ENCODE measurements at regions not wholly inside any gene's neighbourhood (a gene's known extent, or its start where the extent isn't known, plus 50 kb on each side); places are given as distances from the start of the nearest gene placed in this dataset.

DNA sequence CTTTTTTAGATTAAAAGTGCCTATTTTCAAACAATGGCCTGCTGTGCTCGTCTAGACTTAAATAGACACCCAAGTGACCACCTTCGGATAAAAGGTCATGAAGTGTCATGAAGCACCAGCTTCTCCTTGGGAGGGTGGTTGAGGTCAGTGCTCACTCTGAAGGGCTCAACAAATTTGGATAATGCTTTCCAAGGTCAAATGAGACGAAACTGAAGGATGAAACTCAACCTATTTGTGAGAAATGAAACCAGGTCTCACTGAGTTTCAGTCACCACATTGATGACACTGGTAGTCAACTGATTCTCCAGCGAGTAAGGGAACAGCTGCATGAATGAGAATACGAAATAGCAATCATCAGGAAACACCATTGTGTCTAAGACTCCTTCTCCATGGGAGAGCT is 852.6 kb downstream of the NTRK3 start:
- Histone ChIP-seq H3K4me3 (ENCODE audit: low read depth, low read length) (no peak overlapping the region), H3K9me3 (no peaks in the 10 kb centered on the region), H3K4me1 (no peaks in the 10 kb centered on the region; the same call in 1 of the 2 replicates), H3K36me3 (no peaks in the 10 kb centered on the region), H3K27me3 (no peaks in the 10 kb centered on the region)
- DNase-seq = no peak
- TF ChIP-seq, protein P1, sequence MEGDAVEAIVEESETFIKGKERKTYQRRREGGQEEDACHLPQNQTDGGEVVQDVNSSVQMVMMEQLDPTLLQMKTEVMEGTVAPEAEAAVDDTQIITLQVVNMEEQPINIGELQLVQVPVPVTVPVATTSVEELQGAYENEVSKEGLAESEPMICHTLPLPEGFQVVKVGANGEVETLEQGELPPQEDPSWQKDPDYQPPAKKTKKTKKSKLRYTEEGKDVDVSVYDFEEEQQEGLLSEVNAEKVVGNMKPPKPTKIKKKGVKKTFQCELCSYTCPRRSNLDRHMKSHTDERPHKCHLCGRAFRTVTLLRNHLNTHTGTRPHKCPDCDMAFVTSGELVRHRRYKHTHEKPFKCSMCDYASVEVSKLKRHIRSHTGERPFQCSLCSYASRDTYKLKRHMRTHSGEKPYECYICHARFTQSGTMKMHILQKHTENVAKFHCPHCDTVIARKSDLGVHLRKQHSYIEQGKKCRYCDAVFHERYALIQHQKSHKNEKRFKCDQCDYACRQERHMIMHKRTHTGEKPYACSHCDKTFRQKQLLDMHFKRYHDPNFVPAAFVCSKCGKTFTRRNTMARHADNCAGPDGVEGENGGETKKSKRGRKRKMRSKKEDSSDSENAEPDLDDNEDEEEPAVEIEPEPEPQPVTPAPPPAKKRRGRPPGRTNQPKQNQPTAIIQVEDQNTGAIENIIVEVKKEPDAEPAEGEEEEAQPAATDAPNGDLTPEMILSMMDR (IDR thresholded peaks at IDR 0.05; ENCODE audit: low read depth, low read length) = no peak

DNA sequence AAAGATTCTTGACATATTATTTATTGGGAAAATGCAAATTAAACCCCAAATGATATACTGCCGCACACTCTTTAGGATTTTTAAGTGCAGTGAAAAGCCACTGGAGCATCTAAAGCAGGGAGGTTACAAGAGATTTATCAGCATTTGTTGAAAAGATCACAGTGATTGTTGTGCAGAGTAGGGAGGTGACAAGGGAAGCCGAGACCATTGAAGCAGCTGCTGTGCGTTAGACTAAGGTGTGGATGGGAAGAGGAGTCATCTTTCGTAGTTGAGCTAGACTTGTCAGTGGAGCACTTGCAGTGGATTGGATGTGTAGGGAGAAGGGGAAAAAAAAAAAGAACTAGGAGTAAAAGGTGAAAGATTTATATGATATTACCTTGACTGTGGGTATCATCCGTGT is 854.6 kb downstream of the NTRK3 start:
- Histone ChIP-seq H3K9me3 (no peaks in the 10 kb centered on the region), H3K4me1 (no peaks in the 10 kb centered on the region), H3K27me3 (no peaks in the 10 kb centered on the region), H3K36me3 (no peaks in the 10 kb centered on the region), H3K4me3 (ENCODE audit: low read depth, low read length) (no peak overlapping the region)
- TF ChIP-seq, protein P1 (IDR thresholded peaks at IDR 0.05; ENCODE audit: low read depth, low read length) = no peak
- DNase-seq = no peak

DNA sequence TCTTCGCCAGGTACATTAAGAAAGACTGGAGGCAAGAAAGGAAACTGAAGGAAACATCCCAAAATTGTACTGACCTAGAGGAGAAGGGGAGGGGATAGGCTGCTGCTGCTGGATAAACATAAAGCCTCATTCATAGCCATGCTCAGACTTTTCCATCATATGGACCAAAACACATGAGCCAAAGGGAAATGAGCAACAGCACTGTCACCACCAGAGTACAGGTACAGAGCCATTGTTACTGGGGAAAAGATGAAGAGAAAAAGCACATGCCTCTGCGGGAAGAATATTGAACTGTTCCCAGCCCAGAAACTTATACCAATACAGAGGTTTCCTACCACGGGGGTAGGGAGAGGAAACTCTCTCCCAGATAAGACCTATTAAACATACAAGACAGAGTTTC is 861.9 kb downstream of the NTRK3 start:
- no peak overlapping the region for H3K4me3 ChIP-seq (ENCODE audit: low read depth, low read length)
- TF ChIP-seq, protein P1 (IDR thresholded peaks at IDR 0.05; ENCODE audit: low read depth, low read length) = no peak
- DNase-seq = no peak
- H3K9me3 ChIP-seq = no peaks in the 10 kb centered on the region
- no peaks in the 10 kb centered on the region for H3K36me3 ChIP-seq
- H3K27me3 ChIP-seq = no peaks in the 10 kb centered on the region
- H3K4me1 ChIP-seq = no peaks in the 10 kb centered on the region

DNA sequence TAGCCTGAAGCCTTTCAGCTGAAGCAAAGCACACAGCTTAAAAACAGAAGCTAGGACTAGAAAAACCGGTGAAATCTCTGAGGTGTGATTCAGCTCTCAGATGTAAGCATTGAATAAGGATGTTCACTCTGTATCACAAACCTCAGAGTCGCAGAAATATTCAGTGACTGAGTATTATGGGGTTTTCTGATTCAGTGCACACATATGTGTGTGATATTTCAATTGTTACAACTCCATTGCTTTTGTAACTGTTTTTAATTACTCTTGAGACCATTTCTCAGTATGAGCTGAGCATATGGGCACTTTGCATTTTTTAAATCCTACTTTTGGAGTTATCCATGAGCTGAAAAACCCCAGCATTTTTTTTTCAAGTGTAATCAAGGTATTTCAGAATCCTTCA is 868.8 kb downstream of the NTRK3 start:
- no peaks in the 10 kb centered on the region for H3K36me3 ChIP-seq
- no peaks in the 10 kb centered on the region for H3K9me3 ChIP-seq
- no peaks in the 10 kb centered on the region for H3K27me3 ChIP-seq
- no peaks in the 10 kb centered on the region for H3K4me1 ChIP-seq
- TF ChIP-seq, protein P1 (IDR thresholded peaks at IDR 0.05; ENCODE audit: low read depth, low read length) = no peak
- H3K4me3 ChIP-seq (ENCODE audit: low read depth, low read length) = no peak overlapping the region
- DNase-seq = no peak

DNA sequence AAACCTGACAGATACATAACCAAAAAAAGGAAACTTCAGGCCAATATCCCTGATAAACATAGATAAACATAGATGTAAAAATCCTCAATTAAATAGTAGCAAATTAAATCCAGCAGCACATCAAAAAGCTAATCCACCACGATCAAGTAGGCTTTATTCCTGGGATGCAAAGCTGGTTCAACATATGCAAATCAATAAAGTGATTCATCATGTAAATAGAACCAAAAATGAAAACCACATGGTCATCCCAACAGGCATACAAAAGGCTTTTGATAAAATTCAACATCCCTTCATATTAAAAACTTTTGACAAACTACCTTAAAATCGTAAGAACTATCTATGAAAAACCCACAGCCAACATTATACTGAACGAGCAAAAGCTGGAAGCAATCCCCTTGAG is 882.2 kb downstream of the NTRK3 start:
- no peak for DNase-seq
- Histone ChIP-seq H3K9me3 (no peaks in the 10 kb centered on the region), H3K36me3 (no peaks in the 10 kb centered on the region), H3K4me3 (ENCODE audit: low read depth, low read length) (no peak overlapping the region), H3K27me3 (no peaks in the 10 kb centered on the region), H3K4me1 (no peaks in the 10 kb centered on the region)
- TF ChIP-seq, protein P1 (IDR thresholded peaks at IDR 0.05; ENCODE audit: low read depth, low read length) = no peak

DNA sequence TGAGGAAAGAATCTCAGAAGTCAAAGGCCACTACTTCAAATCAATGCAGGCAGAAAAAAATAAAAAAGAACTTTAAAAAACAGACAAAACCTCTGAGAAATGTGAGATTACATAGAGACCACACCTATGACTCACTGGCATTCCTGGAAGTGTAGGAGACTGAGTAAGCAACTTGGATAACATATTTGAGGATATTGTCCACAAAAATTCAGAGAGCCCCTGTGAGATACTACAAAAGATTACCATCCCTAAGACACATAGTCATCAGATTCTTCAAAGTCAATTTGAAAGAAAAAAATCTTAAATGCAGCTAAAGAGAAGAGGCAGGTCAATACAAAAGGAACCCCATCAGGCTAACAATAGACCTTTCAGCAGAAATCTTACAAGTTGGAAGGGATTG is 887.3 kb downstream of the NTRK3 start:
- TF ChIP-seq, protein P1 (IDR thresholded peaks at IDR 0.05; ENCODE audit: low read depth, low read length) = no peak
- Histone ChIP-seq H3K4me1 (no peaks in the 10 kb centered on the region), H3K9me3 (no peaks in the 10 kb centered on the region), H3K36me3 (no peaks in the 10 kb centered on the region), H3K4me3 (ENCODE audit: low read depth, low read length) (no peak overlapping the region), H3K27me3 (no peaks in the 10 kb centered on the region)
- no peak for DNase-seq

Measured in BE2C (cell line).